ENCODE measurements at regions not wholly inside any gene's neighbourhood (a gene's known extent, or its start where the extent isn't known, plus 50 kb on each side); places are given as distances from the start of the nearest gene placed in this dataset.

- TF ChIP-seq EP300 (IDR thresholded peaks at IDR 0.05; ENCODE audit: borderline replicate concordance): no peak
- TF ChIP-seq NFIC (IDR thresholded peaks at IDR 0.05): no peak
- no peak for TF ChIP-seq CEBPB (IDR thresholded peaks at IDR 0.05)
- no peak for TF ChIP-seq YY1 (IDR thresholded peaks at IDR 0.05; ENCODE audit: low read depth)
- TF ChIP-seq TAF1 (IDR thresholded peaks at IDR 0.05; ENCODE audit: low read depth): no peak
- no peak for TF ChIP-seq REST (IDR thresholded peaks at IDR 0.05; ENCODE audit: low read depth)
- no peak for TF ChIP-seq EGR1 (IDR thresholded peaks at IDR 0.05)
- no peak for TF ChIP-seq RAD21 (IDR thresholded peaks at IDR 0.05; ENCODE audit: low read depth)
- no peak for TF ChIP-seq FOXM1 (IDR thresholded peaks at IDR 0.05; ENCODE audit: borderline replicate concordance, low read depth)
- no peak for TF ChIP-seq CREB1 (IDR thresholded peaks at IDR 0.05; ENCODE audit: low read depth)
- TF ChIP-seq USF1 (IDR thresholded peaks at IDR 0.05): no peak
- no peak for TF ChIP-seq ZBTB7A (IDR thresholded peaks at IDR 0.05; ENCODE audit: low read depth)
- TF ChIP-seq MAX (IDR thresholded peaks at IDR 0.05): no peak
- no peak for TF ChIP-seq TCF12 (IDR thresholded peaks at IDR 0.05; ENCODE audit: low read depth)
Observed at GRCh38 chr16:51231702-51232101, 80.6 kb upstream of the SALL1 start.
